SU-DHL-6 (cell line): ENCODE measurements at regions not wholly inside any gene's neighbourhood (a gene's known extent, or its start where the extent isn't known, plus 50 kb on each side); places are given as distances from the start of the nearest gene placed in this dataset.

Experiments
- EZH2phosphoT487 ChIP-seq: fragments of 200-600 bp; sonication (generic), shearing (Covaris generic); conservative IDR thresholded peaks from 2 replicates; pipeline ENCODE4 v1.6.1; 2018; ENCODE audit warnings: mild to moderate bottlenecking, antibody characterized with exemption, low read length, moderate library complexity, mixed read lengths
- TF ChIP-seq, protein P1 (sequence below): fragments of 200-600 bp; sonication (generic); IDR thresholded peaks from one replicate; pipeline ENCODE4 v1.5.1; 2017; ENCODE audit warnings: antibody characterized with exemption, mild to moderate bottlenecking, low read length, moderate library complexity; ENCODE audit not compliant: insufficient read depth, poor library complexity, severe bottlenecking

DNA sequence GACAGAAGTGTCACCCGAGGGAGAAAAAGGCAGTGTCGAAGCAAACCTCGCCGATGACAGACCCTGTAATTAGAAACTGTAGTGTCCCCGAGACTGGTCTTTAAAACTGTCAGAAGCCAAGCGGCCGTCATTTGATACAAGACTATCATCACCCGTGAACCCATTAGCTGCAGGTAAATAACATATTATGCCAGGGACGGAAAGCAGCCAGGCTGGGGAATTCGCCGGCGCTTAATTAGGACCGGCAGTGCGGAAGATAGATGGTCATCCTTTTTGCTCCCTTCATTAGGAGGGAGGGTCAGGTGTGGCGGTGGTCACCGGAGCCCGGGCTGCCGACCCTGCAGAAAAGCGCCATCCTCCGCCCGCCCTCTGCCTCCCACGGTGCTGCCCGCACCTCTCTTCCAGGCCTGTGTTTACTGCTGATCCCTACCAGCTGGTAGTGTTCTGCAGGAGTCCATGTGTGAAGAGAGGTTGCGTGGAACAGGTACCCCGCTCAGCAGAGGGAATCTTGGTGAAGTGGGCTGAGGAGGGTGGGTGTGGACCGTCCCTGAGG is 109.4 kb upstream of the GSE1 start:
- TF ChIP-seq, protein P1, sequence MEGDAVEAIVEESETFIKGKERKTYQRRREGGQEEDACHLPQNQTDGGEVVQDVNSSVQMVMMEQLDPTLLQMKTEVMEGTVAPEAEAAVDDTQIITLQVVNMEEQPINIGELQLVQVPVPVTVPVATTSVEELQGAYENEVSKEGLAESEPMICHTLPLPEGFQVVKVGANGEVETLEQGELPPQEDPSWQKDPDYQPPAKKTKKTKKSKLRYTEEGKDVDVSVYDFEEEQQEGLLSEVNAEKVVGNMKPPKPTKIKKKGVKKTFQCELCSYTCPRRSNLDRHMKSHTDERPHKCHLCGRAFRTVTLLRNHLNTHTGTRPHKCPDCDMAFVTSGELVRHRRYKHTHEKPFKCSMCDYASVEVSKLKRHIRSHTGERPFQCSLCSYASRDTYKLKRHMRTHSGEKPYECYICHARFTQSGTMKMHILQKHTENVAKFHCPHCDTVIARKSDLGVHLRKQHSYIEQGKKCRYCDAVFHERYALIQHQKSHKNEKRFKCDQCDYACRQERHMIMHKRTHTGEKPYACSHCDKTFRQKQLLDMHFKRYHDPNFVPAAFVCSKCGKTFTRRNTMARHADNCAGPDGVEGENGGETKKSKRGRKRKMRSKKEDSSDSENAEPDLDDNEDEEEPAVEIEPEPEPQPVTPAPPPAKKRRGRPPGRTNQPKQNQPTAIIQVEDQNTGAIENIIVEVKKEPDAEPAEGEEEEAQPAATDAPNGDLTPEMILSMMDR, result no peak
- TF ChIP-seq EZH2phosphoT487, result no peak
